Ramos (cell line): ENCODE measurements at regions not wholly inside any gene's neighbourhood (a gene's known extent, or its start where the extent isn't known, plus 50 kb on each side); places are given as distances from the start of the nearest gene placed in this dataset.

ENCODE experiments used
- in situ Hi-C: fragments of 300-500 bp; cut with MboI; formaldehyde crosslinking; loops from one replicate; pipeline ENCODE4 v1.14.3; 2022; ENCODE audit warnings: low sequenced_read_pairs; ENCODE audit not compliant: unreplicated experiment

DNA sequence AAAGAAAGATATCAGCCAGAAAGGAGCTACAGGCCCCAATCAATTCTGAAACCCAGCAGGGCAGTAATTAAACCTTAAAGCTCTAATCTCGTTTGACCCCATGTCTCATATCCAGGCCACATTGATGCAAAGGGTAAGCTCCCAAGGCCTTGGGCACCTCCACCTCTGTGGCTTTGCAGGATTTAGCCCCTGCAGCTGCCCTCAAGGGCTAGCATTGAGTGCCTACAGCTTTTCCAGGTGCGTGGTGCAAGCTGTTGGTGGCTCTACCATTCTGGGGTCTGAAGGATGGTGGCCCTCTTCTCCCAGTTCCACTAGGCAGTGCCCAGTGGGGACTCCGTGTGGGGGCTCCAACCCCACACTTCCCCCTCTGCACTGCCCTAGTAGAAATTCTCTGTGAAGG is 429.9 kb downstream of the NPHP4 start:
- in situ Hi-C loops, result no loop called here

DNA sequence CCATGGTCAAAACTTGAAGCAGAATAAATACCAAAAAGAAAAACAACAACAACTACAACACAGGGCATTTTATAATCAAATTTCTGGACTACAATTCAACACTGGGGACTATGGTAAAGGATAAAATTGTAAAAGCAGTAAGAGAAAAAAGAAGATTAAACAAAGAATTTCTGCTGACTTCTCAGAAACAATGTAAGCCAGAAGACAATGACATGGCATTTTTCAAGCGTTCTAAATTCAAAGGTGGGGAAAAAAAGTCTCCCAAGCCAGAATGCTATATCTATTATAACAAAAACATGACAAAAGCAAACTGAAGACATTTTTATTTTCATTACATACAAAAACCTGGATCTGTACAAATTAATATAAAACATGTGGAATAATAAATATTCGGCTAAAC is 433.1 kb downstream of the NPHP4 start:
- in situ Hi-C loops, result no loop called here

DNA sequence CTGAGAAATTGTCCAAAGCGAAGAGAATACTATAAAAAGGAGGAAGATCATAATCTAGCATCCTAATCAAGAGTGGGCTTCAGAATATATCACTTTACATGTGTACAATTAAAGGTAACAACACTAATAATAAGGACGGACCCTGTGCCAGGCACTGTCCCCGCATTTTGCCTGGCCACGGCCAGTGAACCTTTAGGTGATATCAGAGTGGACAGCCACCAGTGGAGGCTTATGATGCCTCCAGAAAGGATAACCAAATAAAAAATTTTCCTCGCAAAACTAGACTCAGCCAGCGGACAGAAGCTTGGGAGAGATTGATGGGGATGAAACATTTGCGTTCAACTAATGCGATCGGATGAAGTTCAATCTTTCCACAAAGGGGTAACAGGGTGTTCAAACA is 436.4 kb downstream of the NPHP4 start:
- in situ Hi-C loops, result no loop called here

DNA sequence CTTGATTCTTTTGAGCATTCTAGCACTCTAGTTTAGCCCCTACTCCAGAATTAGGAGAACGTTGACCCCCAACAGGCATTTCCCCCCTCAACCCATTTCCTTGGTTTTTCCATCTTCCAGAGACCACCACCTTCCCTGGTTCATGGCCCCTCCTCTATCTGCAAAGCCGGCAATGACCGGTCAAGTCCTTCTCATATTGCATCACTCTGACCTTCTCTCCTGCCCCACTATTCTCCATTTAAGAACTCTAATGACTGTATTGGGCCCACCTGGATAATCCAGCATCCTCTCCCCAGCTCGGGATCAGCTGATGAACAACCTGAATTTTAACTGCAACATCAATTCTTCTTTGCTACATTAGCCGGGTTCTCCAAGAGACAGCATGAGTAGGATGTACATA is 437.4 kb downstream of the NPHP4 start:
- in situ Hi-C loops, result no loop called here

DNA sequence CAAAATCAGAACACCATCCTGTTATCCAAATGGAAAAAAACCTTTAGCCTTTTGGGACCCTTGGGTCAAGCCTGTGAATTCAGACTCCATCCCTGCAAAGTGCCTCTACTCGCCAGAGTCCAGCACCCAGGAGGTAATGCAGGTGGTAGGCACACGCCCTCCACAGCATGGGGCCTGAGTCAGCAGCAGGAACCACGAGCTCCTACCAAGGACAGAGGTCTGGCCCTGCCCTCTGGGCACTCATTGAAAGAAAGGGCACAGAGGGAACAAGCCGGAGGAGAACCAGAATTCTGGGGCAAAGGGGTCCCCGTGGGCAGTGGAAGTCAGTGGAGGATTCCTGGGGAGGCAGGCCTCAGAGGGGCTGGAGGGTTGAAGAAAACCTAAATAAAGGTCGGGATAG is 438.1 kb downstream of the NPHP4 start:
- in situ Hi-C loops, result no loop called here

DNA sequence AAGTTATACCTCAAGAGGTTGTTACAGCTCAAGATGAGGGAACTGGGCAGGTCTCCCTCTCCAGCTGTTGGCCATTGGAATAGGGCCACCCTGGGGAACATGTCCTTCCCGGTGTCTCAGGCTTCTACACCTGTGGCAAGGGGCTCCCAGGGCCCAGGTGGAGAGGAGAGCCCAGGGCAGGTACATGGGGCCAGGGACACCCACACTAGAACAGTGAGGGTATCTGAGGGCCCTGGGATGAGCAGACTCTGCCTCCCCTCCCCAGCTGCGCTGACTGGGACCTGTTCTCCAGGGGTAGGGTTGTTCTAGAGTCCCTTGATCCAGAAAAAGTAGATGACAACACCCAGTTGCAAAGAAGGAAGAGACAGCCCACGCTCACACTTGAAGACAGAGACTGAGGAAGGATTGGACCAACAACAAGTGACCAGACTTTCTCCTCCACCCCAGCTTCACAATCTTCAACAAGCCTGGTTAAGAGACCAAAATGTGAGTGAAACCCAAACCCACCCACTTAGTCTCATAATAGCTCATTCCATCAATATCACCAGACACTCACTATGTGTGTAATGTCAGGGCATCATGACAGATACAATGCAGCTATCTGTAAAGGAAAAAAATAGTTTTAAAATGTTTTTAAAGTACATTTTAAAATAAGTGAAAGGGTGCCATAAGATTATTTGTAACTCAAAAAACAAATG is 439.3 kb downstream of the NPHP4 start:
- in situ Hi-C loops, result no loop called here

DNA sequence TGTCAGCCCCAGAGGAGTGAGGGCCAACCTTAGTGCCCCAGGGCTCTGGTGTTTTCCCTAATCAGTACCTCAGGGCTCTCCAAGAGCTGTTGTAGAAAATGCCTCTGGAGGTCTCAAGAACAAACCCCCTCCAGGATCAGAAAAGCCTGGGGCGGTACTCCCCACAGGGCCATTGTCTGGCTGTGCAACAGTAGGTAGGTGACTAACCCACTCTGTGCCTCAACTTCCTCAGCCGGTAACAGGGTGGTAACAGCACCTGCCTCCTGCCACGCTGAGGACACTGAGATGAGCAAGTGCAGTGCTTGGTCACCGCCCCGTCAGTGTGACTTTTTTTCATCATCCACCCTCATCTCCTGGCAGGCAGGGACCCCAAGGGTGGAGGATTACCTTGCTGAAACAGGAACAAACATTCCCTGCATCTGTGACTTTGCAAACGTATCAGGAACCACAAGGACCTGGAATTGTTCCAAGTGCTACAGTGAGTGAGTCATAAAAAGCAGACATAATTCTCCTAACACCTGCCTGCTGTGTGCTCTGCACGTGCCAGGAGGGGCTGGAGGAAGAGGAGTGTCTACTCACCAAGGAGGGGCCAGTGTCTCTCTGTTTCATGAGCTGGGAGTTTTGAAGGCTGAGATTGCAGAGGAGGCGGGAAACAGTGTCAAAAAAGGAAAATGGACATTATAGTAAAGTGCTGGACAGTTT is 440.8 kb downstream of the NPHP4 start:
- in situ Hi-C loops, result no loop called here

DNA sequence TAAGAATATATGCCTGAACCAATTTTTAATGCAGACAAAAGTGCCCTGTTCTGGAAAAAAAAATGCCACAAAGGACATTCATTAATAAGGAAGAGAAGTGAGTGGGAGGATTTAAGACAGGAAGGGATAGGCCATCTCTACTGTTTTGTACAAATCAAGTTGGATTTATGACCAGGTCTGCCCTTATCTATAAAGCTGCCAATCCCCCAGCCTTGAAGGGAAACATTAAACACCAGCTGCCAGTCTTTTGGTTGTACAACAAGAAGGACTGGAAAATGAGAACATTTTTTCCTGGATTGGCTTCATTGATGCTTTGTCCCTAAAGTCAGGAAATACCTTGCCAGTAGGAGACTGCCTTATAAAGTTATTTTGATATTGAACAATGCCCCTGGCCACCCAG is 444.0 kb downstream of the NPHP4 start:
- in situ Hi-C loops, result no loop called here

DNA sequence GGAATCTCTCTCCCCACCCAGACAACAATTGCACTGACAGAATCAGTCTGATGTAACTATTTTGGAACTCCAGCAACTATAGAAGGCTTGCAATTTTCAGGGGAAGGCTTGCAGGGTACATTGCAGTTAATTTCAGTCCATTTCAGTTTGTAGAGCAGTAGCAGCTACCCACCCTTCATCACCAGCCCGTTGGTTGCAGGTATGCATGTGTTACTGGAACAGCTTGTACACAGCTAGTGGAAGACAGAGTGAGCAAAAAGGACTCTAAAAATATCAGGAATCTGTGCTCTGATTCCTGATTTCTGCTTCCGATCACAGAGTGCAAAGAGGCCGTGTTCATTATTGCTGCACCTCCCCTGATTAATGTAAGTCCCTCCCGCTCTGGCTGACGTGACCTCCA is 449.0 kb downstream of the NPHP4 start:
- in situ Hi-C loops, result no loop called here

DNA sequence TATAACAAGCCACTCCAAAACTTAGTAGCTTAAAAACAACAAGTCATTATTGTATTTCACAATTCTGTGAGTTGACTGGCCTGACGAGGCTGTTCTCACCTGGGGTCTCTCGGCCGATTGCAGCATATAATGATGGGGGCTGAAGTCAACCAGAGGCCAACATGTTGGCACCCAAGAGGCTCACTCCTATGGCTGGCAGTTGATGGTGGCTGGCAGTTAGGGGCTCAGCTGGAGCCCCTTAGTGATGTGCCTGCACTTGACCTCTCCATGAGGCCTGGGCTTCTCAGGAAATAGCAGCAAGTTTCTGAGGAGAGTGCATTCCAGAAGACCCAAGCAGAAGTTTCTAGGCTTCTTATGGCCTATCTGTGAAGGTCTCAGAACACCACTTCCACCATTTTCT is 459.4 kb downstream of the NPHP4 start:
- in situ Hi-C loops, result no loop called here

DNA sequence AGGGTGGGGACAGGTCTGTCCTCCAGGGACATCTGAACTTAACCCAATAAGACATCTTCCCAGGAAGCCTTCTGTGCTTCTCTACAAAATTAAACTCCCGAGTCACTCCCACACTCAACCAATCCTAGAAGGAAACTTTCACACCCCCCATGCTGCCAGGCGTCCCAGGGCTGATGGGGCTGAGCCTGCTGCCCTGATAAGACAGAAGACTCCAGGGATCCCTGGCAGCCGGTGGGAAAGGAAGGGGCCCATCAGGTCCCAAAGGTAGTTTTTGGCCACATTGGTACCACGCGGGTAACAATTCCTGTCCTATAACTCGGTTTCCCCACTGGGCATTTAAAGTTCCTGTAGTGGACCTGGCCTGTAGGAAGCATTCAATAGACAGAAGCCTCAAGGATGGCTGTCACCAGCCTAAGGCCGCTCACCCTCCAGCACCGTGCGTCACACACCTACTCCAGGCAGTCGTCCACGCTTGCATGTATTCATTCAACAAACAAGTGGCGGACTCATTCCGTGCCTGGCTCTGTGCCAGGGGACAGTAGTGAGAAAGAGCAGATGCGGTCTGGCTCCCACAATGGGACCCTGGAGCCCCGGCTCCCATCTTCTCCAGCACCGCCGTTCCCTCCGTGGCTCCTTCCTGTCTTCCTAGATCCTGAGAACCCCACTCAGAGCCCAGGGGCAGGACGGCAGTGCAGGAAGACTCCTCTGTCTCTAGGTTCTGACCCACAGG is 465.2 kb downstream of the NPHP4 start:
- in situ Hi-C loops, result no loop called here

DNA sequence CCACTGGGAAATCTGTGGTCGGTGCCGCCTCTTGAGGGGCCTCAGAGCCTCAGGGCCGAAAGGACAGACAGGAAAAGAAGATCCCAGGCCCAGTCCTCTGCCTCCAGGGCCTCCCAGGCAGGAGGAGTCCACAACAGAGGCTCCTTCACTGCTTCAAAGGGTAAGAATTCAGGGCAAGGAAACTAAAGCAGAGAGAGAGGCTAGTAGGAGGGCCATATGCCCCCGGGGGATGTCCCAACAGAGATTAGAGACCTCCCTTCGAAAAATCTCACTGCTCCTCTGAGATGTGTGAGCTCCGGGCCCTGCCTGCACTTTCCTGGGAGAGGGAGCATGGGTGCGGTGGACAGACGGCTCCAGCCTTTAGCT is 465.9 kb downstream of the NPHP4 start:
- in situ Hi-C loops, result no loop called here

DNA sequence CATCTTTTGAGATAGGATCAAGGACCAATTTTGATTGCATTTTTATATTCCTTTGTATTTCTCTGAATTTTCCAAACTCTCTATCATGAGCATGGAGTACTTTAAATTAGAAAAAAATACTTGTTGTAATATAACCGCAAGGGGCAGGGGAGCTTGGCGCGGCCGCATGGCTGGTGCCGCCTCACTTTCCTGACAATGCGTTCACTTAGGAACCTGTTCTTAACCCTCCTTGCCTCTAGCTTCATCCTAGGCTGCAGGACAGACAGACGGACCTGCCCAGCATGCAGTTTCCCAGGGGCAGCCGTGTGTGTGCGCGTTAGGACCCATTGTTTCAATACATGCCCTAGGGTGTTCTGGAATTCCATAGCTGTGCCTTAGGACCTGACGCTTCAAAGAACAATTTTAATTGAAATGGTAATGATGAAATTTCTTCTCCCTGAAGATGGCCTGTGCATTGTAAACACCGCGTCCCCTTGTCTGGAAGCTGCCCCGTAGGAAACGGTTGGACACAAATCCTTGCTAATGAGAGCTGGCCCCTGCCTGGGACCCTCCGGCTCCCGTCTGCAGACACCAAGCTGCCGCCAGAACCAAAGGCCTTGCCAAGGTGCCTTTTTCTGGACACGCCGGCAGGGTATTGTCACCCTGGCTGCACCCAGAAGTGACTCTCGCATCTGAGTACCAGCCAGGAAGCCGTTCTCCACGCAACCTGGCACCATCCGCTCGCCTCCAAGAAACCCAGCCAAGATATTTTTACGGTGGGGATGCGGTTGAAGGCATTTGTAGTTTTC is 466.4 kb downstream of the NPHP4 start:
- in situ Hi-C loops, result no loop called here

DNA sequence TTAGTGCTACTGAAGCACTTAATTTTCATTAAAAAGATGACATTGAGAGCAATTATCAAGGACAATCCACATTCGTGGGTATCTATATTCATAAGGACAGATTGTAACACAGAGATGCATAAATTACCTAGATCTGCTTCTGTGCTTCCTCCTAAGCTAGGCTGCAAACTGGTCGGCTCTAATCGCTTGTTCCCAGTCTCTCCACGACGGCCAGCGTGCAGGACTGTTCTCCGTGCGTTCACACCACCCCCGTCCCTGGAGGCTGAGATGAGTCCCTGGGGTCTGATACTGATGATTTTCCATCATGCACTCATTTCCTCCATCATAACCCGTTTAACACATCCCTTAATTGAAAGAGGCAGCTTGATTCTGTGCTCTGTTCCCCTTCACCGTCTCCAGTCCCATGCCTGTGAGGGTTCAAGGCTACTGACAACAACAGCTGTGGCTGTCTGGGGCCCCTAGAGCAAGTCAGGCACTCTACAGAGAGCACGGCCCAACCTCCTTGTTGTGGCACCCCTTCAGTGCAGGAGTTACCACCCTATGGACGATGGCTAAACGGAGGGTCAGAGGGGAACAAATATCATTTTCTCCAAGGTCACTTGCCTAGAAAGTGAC is 469.6 kb downstream of the NPHP4 start:
- in situ Hi-C loops, result no loop called here

DNA sequence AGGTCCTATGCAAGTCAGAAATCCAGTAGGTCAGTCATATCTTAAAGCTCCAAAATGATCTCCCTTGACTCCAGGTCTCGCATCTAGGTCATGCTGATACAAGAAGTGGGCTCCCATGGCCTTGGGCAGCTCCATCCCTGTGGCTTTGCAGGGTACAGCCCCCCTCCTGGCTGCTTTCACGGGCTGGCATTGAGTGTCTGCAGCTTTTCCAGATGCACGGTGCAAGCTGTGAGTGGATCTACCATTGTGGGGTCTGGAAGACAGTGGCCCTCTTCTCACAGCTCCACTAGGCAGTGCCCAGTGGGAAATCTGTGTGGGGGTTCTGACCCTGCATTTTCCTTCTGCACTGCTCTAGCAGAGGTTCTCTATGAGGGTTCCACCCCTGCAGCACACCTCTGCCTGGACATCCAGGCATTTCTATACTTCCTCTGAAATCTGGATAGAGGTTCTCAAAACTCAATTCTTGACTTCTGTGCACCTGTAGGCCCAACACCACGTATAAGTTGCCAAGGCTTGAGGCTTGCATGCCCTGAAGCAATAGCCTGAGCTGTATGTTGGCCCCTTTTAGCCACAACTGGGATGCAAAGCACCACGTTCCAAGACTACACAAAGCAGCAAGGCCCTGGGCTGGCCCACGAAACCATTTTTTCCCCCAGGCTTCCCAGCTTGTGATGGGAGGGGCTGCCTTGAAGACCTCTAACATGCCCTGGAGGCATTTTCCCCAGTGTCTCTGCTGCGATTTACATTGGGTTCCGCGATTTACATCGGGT is 472.7 kb downstream of the NPHP4 start:
- in situ Hi-C loops, result no loop called here

DNA sequence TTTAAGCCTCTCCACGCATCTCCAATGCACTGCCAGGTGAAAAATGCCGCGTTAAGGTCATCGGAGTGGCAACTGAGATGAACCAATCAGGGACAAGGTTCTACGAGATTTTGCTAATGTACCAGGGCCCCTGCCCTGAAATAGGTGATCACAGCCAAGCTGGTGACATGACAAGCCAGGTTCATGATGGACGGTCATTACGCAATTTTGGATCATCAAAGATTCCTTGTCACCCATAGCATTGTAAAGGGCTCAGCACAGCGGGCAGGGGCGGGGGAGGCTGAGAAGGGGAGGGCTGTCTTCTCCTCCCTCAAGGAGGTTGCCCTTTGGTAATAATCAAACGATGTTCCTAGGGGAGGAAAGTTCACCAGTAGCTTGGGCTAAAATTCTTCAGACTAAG is 475.5 kb downstream of the NPHP4 start:
- in situ Hi-C loops, result no loop called here

DNA sequence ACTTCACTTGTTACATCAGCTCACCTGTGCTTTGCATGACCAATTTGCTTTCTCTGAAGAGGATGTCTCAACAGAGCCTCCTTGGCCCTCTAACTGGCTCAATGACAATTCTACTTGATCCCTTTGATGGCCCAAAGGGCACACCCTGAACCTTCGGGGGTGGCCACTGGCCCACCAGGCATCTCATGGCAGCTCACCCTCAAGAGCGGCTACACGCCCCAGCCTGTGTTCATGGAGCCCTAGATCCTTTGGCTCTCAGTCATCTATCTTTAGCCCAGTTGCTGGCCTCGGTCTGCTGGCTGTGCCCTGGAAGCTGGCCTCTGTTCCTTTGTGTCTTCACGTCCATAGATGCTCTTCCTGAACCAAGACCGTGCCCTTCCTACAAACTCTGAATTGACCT is 476.7 kb downstream of the NPHP4 start:
- in situ Hi-C loops, result no loop called here

DNA sequence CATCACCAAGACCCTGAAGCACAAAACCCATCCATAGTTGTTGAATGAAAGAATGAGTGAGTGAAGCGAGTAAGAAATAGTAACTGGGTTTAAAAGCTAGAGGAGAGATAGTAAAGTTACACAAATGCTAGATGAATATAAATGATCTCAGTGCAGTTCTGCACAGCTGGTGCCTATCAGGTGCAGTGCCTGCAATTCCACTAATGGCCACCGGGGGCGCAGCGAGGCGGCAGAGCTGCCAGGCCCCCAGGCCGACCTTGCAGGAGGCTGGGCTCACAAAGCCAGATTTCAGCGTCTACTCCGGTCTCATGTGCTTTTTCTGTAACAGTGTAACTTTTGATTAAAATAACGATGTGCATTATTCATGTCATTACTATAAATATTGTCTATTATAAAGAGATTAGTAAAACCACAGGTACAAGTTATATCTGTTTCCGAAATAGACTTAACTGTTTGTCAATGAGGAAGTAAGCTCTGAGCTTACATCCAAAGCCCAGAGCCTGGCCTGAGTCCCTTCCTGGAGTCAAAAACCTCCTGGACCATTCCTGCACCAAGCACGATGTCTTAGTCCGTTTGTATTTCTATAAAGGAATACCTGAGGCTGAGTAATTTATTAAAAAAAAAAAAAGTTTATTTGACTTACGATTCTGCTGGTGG is 477.6 kb downstream of the NPHP4 start:
- in situ Hi-C loops, result loop anchor here (5.0 kb wide), 1 partner anchor 233 kb away; no protein-coding TSS in a partner anchor
